ENCODE measurements at regions not wholly inside any gene's neighbourhood (a gene's known extent, or its start where the extent isn't known, plus 50 kb on each side); places are given as distances from the start of the nearest gene placed in this dataset.

- TF ChIP-seq POLR2A (IDR thresholded peaks at IDR 0.05) = no peak
- TF ChIP-seq CTCF (IDR thresholded peaks at IDR 0.05) = no peak
- no peak overlapping the region for H3K4me3 ChIP-seq
- no peaks in the 10 kb centered on the region for H3K9me3 ChIP-seq
- no peak for DNase-seq
- H3K27ac ChIP-seq = no peak overlapping the region
- no peaks in the 10 kb centered on the region for H3K27me3 ChIP-seq
- no peaks in the 10 kb centered on the region for H3K4me1 ChIP-seq
- H3K36me3 ChIP-seq = no peaks in the 10 kb centered on the region
Observed at GRCh38 chr3:117246771-117247555, 537.4 kb downstream of the TUSC7 start.

DNA sequence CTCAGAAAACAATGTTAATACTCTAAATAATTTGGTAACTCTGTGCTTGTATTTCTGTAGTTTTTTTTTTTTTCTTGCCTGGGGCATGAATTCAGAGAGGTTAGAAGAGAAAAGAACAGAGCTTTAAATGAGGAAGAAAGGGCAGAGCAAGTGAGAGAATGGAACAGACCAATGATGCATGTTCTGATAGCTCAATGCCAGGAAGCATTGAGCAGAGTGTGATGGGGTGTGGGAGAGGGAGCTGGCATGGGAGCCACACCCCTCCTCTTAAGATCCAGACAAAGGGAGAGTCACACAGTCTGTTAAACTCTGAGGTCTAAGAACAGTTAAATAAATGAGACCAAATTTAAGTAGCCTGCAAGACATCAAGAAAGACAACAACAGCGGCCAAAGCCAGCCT is 538.6 kb downstream of the TUSC7 start:
- Histone ChIP-seq H3K27ac (no peak overlapping the region), H3K27me3 (no peaks in the 10 kb centered on the region), H3K4me3 (no peak overlapping the region), H3K4me1 (no peaks in the 10 kb centered on the region), H3K36me3 (no peaks in the 10 kb centered on the region), H3K9me3 (no peaks in the 10 kb centered on the region)
- no peak for DNase-seq
- TF ChIP-seq POLR2A (IDR thresholded peaks at IDR 0.05) (no peak), CTCF (IDR thresholded peaks at IDR 0.05) (no peak)

DNA sequence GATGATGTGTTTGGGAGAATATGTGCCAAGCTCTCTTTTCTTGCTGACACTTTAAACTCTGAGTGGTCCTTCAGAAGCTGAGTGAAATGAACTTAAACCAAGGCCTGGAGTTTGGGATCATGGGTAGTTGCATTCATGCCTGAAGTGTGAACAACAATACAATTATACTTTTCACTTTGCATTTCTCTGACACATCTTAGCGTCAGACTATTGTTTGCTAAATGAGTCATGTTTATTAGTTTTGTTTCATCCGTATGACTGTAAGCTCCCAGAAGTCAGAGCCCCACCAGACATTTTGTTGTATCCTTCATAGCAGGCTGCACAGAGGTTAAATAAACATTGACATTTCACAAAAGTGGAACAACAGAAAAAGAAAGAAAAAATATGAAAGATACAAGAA is 542.6 kb downstream of the TUSC7 start:
- no peaks in the 10 kb centered on the region for H3K4me1 ChIP-seq
- H3K27me3 ChIP-seq = no peaks in the 10 kb centered on the region
- H3K36me3 ChIP-seq = no peaks in the 10 kb centered on the region
- no peak overlapping the region for H3K4me3 ChIP-seq
- H3K27ac ChIP-seq = no peak overlapping the region
- DNase-seq = no peak
- H3K9me3 ChIP-seq = no peaks in the 10 kb centered on the region
- TF ChIP-seq POLR2A (IDR thresholded peaks at IDR 0.05) (no peak), CTCF (IDR thresholded peaks at IDR 0.05) (no peak)

DNA sequence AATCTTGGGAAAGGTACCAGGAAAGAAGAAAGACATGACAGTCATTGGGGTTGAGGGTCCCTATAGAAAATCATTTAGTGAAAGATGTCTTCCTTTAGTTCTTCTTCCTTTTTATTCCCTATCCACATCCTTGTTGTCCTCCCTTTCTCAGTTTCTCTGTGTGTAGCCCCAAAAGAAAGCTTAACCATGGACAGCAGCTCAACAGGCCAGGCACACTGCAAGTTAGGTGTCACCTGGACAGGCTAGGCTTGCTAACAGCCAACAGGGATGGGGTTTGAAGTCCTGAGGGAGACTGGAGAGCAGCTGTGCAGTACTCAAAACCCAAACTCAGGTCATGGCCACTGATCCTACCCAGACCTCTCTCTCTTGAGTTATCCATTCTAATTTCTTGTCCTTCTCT is 543.1 kb downstream of the TUSC7 start:
- TF ChIP-seq POLR2A (IDR thresholded peaks at IDR 0.05) = no peak
- no peak for TF ChIP-seq CTCF (IDR thresholded peaks at IDR 0.05)
- no peaks in the 10 kb centered on the region for H3K36me3 ChIP-seq
- no peaks in the 10 kb centered on the region for H3K9me3 ChIP-seq
- H3K4me3 ChIP-seq = no peak overlapping the region
- H3K27ac ChIP-seq = no peak overlapping the region
- no peaks in the 10 kb centered on the region for H3K27me3 ChIP-seq
- no peak for DNase-seq
- H3K4me1 ChIP-seq = no peaks in the 10 kb centered on the region

GRCh38 chr3:117253636-117254035 is 544.1 kb downstream of the TUSC7 start:
- H3K27me3 ChIP-seq = no peaks in the 10 kb centered on the region
- no peak overlapping the region for H3K27ac ChIP-seq
- H3K4me1 ChIP-seq = no peaks in the 10 kb centered on the region
- H3K9me3 ChIP-seq = no peaks in the 10 kb centered on the region
- no peaks in the 10 kb centered on the region for H3K36me3 ChIP-seq
- no peak overlapping the region for H3K4me3 ChIP-seq
- no peak for TF ChIP-seq POLR2A (IDR thresholded peaks at IDR 0.05)
- no peak for TF ChIP-seq CTCF (IDR thresholded peaks at IDR 0.05)
- no peak for DNase-seq

Measured in Peyer's patch (tissue), 4 donors.